ENCODE measurements at regions not wholly inside any gene's neighbourhood (a gene's known extent, or its start where the extent isn't known, plus 50 kb on each side); places are given as distances from the start of the nearest gene placed in this dataset.

DNA sequence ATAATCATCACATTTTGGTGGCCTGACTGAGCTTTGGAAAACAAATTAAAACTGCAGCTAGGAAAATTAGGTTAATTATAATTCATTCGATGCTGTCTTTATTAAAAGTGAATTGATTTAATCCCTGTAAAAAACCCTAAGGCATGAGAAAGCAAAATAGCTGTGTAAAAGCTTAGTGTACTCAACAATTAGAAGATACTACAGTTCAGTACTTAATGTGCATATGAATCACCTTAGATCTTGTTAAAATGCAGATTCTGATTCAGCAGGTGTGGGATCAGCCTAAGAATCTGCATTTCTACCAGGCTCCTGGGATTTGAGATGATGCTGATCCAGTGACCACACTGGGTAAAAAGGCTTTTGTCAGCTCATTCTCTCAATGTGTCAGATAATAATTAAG, 559.9 kb upstream of the GOLIM4 start:
- no peaks in the 10 kb centered on the region for H3K4me1 ChIP-seq (ENCODE audit: insufficient read depth, low read length)
- no peak overlapping the region for H3K9ac ChIP-seq (ENCODE audit: low read depth, low read length)
- no peaks in the 10 kb centered on the region for H3K79me2 ChIP-seq (ENCODE audit: insufficient read depth, low read length)
- H2AFZ ChIP-seq (ENCODE audit: low read depth, low read length): no peak overlapping the region
- DNase-seq (no peak), ATAC-seq (ENCODE audit: insufficient read depth, low read depth) (no peak)
- no peak overlapping the region for H3K4me2 ChIP-seq (ENCODE audit: insufficient read depth, low read length)
- TF ChIP-seq, protein P1, sequence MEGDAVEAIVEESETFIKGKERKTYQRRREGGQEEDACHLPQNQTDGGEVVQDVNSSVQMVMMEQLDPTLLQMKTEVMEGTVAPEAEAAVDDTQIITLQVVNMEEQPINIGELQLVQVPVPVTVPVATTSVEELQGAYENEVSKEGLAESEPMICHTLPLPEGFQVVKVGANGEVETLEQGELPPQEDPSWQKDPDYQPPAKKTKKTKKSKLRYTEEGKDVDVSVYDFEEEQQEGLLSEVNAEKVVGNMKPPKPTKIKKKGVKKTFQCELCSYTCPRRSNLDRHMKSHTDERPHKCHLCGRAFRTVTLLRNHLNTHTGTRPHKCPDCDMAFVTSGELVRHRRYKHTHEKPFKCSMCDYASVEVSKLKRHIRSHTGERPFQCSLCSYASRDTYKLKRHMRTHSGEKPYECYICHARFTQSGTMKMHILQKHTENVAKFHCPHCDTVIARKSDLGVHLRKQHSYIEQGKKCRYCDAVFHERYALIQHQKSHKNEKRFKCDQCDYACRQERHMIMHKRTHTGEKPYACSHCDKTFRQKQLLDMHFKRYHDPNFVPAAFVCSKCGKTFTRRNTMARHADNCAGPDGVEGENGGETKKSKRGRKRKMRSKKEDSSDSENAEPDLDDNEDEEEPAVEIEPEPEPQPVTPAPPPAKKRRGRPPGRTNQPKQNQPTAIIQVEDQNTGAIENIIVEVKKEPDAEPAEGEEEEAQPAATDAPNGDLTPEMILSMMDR (IDR thresholded peaks at IDR 0.05; ENCODE audit: borderline replicate concordance, extremely low read depth, low read length, poor library complexity, severe bottlenecking): no peak
- TF ChIP-seq EZH2 (IDR thresholded peaks at IDR 0.05; ENCODE audit: borderline replicate concordance, low read depth, low read length, severe bottlenecking): no peak
- H3K36me3 ChIP-seq (ENCODE audit: insufficient read depth, low read length): no peaks in the 10 kb centered on the region
- no peak overlapping the region for H3K4me3 ChIP-seq (ENCODE audit: low read depth in 1 of 2, low read length in 2 of 2)
- H3K9me3 ChIP-seq (ENCODE audit: insufficient read depth, low read length, severe bottlenecking): no peaks in the 10 kb centered on the region
- H3K27me3 ChIP-seq (ENCODE audit: insufficient read depth, low read length, poor library complexity): no peaks in the 10 kb centered on the region
- H3K27ac ChIP-seq (ENCODE audit: low read length): no peak overlapping the region
- H4K20me1 ChIP-seq (ENCODE audit: insufficient read depth, low read length): no peaks in the 10 kb centered on the region

DNA sequence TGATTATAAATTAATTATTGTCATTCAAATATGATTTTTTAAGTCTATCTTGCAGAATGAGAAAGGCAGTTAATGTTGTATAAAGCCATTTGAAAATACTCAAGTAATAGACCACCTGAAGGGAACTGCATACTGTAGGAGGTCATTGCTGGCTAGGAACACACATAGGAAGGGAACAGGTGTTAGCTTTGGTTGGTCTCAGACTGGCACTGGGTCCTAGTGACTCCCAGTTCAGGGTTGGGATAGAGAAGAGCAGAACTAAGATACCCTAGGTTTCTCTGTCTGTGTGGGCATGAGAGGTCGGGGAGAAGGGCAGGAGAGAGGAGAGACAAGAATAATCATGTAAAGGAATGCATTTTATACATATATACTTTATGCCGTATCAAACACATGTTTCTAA, 559.0 kb upstream of the GOLIM4 start:
- no peaks in the 10 kb centered on the region for H3K9me3 ChIP-seq (ENCODE audit: insufficient read depth, low read length, severe bottlenecking)
- TF ChIP-seq, protein P1 (IDR thresholded peaks at IDR 0.05; ENCODE audit: borderline replicate concordance, extremely low read depth, low read length, poor library complexity, severe bottlenecking): no peak
- TF ChIP-seq EZH2 (IDR thresholded peaks at IDR 0.05; ENCODE audit: borderline replicate concordance, low read depth, low read length, severe bottlenecking): no peak

DNA sequence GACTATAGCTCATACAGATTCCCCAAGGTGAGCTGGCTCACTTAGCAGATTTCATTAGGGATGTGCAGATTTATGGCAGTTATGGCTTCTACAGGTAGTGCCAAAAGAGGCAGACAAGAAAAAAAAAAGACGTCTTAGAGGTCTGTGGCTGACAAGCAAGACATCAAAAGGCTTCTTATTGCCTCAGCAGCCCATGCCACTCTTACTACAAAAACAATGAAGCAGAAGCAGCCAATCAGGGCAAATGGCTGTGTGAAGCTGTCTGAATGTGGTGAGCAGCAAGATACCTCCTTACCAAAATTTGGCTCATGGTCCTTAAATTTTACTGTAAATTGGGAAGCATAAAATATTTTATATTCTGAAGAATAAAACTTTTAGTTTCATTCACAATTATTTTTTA, 557.5 kb upstream of the GOLIM4 start:
- no peaks in the 10 kb centered on the region for H3K36me3 ChIP-seq (ENCODE audit: insufficient read depth, low read length)

More for the DNA sequence above, 559.0 kb upstream of the GOLIM4 start:
- no peaks in the 10 kb centered on the region for H3K79me2 ChIP-seq (ENCODE audit: insufficient read depth, low read length)
- no peak overlapping the region for H3K4me3 ChIP-seq (ENCODE audit: low read depth in 1 of 2, low read length in 2 of 2)
- H3K27ac ChIP-seq (ENCODE audit: low read length): no peak overlapping the region
- H3K4me1 ChIP-seq (ENCODE audit: insufficient read depth, low read length): no peaks in the 10 kb centered on the region
- H2AFZ ChIP-seq (ENCODE audit: low read depth, low read length): no peak overlapping the region
- DNase-seq: no peak
- H3K9ac ChIP-seq (ENCODE audit: low read depth, low read length): no peak overlapping the region
- H3K27me3 ChIP-seq (ENCODE audit: insufficient read depth, low read length, poor library complexity): no peaks in the 10 kb centered on the region
- ATAC-seq (ENCODE audit: insufficient read depth, low read depth): no peak
- H3K36me3 ChIP-seq (ENCODE audit: insufficient read depth, low read length): no peaks in the 10 kb centered on the region
- no peak overlapping the region for H3K4me2 ChIP-seq (ENCODE audit: insufficient read depth, low read length)
- no peaks in the 10 kb centered on the region for H4K20me1 ChIP-seq (ENCODE audit: insufficient read depth, low read length)

More for the DNA sequence above, 557.5 kb upstream of the GOLIM4 start:
- H3K9ac ChIP-seq (ENCODE audit: low read depth, low read length): no peak overlapping the region
- H3K27ac ChIP-seq (ENCODE audit: low read length): no peak overlapping the region
- H2AFZ ChIP-seq (ENCODE audit: low read depth, low read length): no peak overlapping the region
- no peaks in the 10 kb centered on the region for H4K20me1 ChIP-seq (ENCODE audit: insufficient read depth, low read length)
- TF ChIP-seq, protein P1 (IDR thresholded peaks at IDR 0.05; ENCODE audit: borderline replicate concordance, extremely low read depth, low read length, poor library complexity, severe bottlenecking): no peak
- TF ChIP-seq EZH2 (IDR thresholded peaks at IDR 0.05; ENCODE audit: borderline replicate concordance, low read depth, low read length, severe bottlenecking): no peak
- H3K4me1 ChIP-seq (ENCODE audit: insufficient read depth, low read length): no peaks in the 10 kb centered on the region
- H3K9me3 ChIP-seq (ENCODE audit: insufficient read depth, low read length, severe bottlenecking): no peaks in the 10 kb centered on the region
- no peaks in the 10 kb centered on the region for H3K79me2 ChIP-seq (ENCODE audit: insufficient read depth, low read length)
- no peak overlapping the region for H3K4me3 ChIP-seq (ENCODE audit: low read depth in 1 of 2, low read length in 2 of 2)
- H3K27me3 ChIP-seq (ENCODE audit: insufficient read depth, low read length, poor library complexity): no peaks in the 10 kb centered on the region
- no peak overlapping the region for H3K4me2 ChIP-seq (ENCODE audit: insufficient read depth, low read length)
- DNase-seq (no peak), ATAC-seq (ENCODE audit: insufficient read depth, low read depth) (no peak)
